ENCODE measurements at regions not wholly inside any gene's neighbourhood (a gene's known extent, or its start where the extent isn't known, plus 50 kb on each side); places are given as distances from the start of the nearest gene placed in this dataset.
A peak's percentile ranks its signal among the peaks of the same experiment; 100 is the strongest.

GRCh38 chr18:22318745-22319407, 98.8 kb downstream of the CTAGE1 start:
- no peak for TF ChIP-seq POLR2A (IDR thresholded peaks at IDR 0.05; ENCODE audit: low read depth, low read length)
- DNase-seq (ENCODE audit: insufficient read length, low spot score) = no peak
- FAIRE-seq = no peak

GRCh38 chr18:22314420-22314819, 103.3 kb downstream of the CTAGE1 start:
- no peak for TF ChIP-seq POLR2A (IDR thresholded peaks at IDR 0.05; ENCODE audit: low read depth, low read length)
- DNase-seq (ENCODE audit: insufficient read length, low spot score) (peak; percentile 17), FAIRE-seq (no peak)

- DNase-seq (ENCODE audit: insufficient read length, low spot score) = no peak
- no peak for TF ChIP-seq POLR2A (IDR thresholded peaks at IDR 0.05; ENCODE audit: low read depth, low read length)
- FAIRE-seq = no peak
Observed at GRCh38 chr18:22314001-22314400, 103.7 kb downstream of the CTAGE1 start.

GRCh38 chr18:22311301-22311700, 106.4 kb downstream of the CTAGE1 start:
- TF ChIP-seq POLR2A (IDR thresholded peaks at IDR 0.05; ENCODE audit: low read depth, low read length) = no peak
- no peak for FAIRE-seq
- DNase-seq (ENCODE audit: insufficient read length, low spot score) = no peak

GRCh38 chr18:22309191-22309590, 108.5 kb downstream of the CTAGE1 start:
- no peak for DNase-seq (ENCODE audit: insufficient read length, low spot score)
- FAIRE-seq = no peak
- no peak for TF ChIP-seq POLR2A (IDR thresholded peaks at IDR 0.05; ENCODE audit: low read depth, low read length)

- DNase-seq (ENCODE audit: insufficient read length, low spot score) (no peak), FAIRE-seq (no peak)
- TF ChIP-seq POLR2A (IDR thresholded peaks at IDR 0.05; ENCODE audit: low read depth, low read length) = no peak
Observed at GRCh38 chr18:22307528-22307927, 110.2 kb downstream of the CTAGE1 start.

- TF ChIP-seq POLR2A (IDR thresholded peaks at IDR 0.05; ENCODE audit: low read depth, low read length) = no peak
- FAIRE-seq (no peak), DNase-seq (ENCODE audit: insufficient read length, low spot score) (no peak)
Observed at GRCh38 chr18:22303927-22304326, 113.8 kb downstream of the CTAGE1 start.

GRCh38 chr18:22302144-22302543, 115.6 kb downstream of the CTAGE1 start:
- FAIRE-seq = no peak
- no peak for DNase-seq (ENCODE audit: insufficient read length, low spot score)
- no peak for TF ChIP-seq POLR2A (IDR thresholded peaks at IDR 0.05; ENCODE audit: low read depth, low read length)

- TF ChIP-seq POLR2A (IDR thresholded peaks at IDR 0.05; ENCODE audit: low read depth, low read length) = no peak
- FAIRE-seq (no peak), DNase-seq (ENCODE audit: insufficient read length, low spot score) (no peak)
Observed at GRCh38 chr18:22300665-22301636, 116.8 kb downstream of the CTAGE1 start.

- TF ChIP-seq POLR2A (IDR thresholded peaks at IDR 0.05; ENCODE audit: low read depth, low read length) = no peak
- DNase-seq (ENCODE audit: insufficient read length, low spot score) (no peak), FAIRE-seq (no peak)
Observed at GRCh38 chr18:22297008-22297407, 120.7 kb downstream of the CTAGE1 start.

- FAIRE-seq (no peak), DNase-seq (ENCODE audit: insufficient read length, low spot score) (no peak)
- no peak for TF ChIP-seq POLR2A (IDR thresholded peaks at IDR 0.05; ENCODE audit: low read depth, low read length)
Observed at GRCh38 chr18:22296304-22296703, 121.4 kb downstream of the CTAGE1 start.

- FAIRE-seq = no peak
- TF ChIP-seq POLR2A (IDR thresholded peaks at IDR 0.05; ENCODE audit: low read depth, low read length) = no peak
Observed at GRCh38 chr18:22293417-22293816, 124.0 kb downstream of the GATA6 start.

GRCh38 chr18:22290004-22290403, 120.6 kb downstream of the GATA6 start:
- no peak for FAIRE-seq
- DNase-seq (ENCODE audit: insufficient read length, low spot score) = no peak
- TF ChIP-seq POLR2A (IDR thresholded peaks at IDR 0.05; ENCODE audit: low read depth, low read length) = no peak

More at GRCh38 chr18:22293417-22293816, 124.0 kb downstream of the GATA6 start:
- DNase-seq (ENCODE audit: insufficient read length, low spot score) = no peak

GRCh38 chr18:22286585-22286984, 117.2 kb downstream of the GATA6 start:
- DNase-seq (ENCODE audit: insufficient read length, low spot score) = no peak
- FAIRE-seq = peak; percentile 30
- no peak for TF ChIP-seq POLR2A (IDR thresholded peaks at IDR 0.05; ENCODE audit: low read depth, low read length)
